GOT3 (cell line): ENCODE measurements at regions not wholly inside any gene's neighbourhood (a gene's known extent, or its start where the extent isn't known, plus 50 kb on each side); places are given as distances from the start of the nearest gene placed in this dataset.

Source experiments
- DNase-seq: peaks from one replicate; lab custom pipeline; 2025; ENCODE audit warnings: mixed read lengths; lab: John Stamatoyannopoulos, UW

DNA sequence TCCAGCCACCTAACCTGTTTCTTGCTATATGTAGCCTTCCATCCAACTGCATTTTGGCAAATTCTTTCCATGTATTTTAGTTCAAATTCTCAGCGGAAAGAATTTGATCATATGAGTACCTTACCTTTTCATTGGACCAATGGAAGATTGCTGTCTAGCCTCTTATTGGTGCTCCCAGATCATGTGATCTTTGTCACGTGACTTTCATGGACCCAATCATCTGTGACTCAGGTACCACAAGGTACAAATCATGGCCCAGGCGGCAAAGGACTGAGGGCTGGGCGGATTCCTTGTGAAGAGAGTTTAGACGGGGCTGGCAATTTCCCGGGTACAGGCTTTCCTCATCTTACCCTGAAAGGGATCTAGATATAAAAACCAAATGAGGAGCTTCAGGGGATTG, 85.9 kb upstream of the TBX20 start:
- no peak for DNase-seq

DNA sequence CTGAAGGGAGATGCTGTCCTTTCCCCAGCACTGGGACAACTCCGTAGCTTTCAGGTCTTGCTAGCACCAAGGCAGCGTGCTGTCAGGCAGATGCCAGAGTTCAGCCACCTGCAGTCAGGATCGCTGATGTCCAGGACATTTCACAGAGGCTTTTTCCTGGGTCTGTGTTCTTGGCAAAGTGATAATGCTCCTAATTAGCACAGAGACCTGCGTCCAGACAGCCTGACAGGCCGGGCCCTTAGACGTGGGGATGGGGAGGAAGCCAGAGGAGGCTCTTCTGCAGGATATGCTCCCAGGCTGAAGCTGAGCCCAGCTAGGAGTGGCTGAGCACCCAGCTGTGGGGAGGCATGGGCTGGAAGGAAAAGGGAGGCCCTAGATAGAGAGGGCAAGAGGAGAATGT, 82.5 kb upstream of the TBX20 start:
- DNase-seq: no peak

DNA sequence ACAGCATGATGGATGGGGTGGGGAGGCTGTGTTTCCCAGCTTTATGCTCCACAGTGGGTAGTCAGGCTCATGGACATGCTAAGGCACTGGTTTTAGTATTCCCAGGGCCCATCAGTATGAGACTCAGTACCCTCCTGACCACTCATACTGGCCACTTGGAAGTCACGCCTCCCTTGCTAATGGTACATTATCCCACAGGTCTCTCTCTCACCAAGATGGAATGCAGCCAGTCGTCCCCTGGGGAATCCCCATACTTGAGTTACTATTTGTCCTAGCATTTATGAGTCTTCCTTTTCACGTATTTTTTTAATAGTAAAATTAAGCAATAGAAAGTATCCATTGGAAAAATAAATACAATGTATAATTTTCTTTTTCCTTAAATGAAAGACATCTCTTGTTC, 80.6 kb upstream of the TBX20 start:
- DNase-seq: no peak

DNA sequence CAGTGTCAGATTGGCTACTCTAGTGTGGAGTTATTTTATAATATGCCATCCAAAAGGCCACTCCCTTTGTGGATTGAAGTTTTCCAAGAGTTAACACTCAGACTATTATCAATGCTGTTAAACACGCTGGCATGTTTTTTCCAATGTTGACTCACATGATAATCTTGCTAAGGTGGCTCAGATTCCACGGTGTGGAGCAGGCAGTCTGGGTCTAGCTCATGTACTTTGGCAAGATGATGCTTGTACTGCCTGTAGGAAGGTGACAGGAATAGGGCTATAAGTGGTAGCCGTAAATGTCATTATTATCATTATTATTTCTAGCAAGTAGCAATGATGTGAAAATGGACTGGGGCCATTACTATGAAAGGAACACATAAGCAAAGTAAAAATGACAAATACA, 79.4 kb upstream of the TBX20 start:
- no peak for DNase-seq

DNA sequence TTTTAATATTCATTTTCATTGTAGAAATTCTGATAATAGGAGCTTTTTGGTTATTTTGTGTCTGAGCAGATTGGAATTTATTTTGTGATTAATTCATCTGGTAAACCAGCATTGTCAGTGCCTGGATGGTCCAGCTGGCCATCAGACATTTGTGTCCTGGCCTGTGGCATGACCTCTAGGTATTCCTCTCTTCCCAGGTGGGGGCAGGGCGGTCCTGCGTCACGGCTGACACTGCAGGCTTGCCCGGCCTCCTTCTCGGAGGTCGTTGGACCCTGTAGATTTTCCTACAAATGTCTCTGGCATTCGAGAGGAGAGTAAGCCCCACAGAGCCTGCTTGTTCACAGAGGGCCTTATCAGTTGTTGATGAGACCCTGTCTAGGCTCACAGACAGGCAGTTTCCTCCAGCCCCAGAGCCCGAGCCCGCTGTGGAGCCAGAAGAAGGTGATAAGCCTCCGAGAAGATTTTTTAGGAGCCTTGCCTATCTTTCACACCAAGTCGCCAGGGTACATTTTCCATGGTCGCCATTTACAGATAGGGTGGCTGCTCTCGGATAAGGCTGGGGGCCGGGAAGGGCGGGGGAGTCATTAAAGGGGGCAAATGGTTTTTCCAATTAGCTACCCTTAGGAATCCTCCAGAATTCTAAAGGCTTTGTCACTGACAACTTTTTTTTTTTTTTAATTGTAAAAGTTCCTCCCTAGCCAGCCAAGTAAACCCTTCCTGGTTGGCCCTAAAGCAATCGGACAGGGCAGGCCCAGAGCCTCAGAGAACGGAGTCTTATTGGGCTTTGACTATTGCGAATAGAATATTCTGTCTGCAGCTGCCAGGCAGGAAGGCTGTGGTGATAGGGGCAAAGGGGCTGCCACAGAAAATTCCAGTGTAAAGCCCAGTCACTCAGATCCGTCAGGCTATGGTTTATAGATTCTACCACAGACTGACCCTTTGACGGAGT, 78.1 kb upstream of the TBX20 start:
- DNase-seq: no peak

- no peak for DNase-seq
Measured at GRCh38 chr7:35329026-35329425, 75.1 kb upstream of the TBX20 start.

GRCh38 chr7:35319606-35320005, 65.7 kb upstream of the TBX20 start:
- DNase-seq: no peak

DNA sequence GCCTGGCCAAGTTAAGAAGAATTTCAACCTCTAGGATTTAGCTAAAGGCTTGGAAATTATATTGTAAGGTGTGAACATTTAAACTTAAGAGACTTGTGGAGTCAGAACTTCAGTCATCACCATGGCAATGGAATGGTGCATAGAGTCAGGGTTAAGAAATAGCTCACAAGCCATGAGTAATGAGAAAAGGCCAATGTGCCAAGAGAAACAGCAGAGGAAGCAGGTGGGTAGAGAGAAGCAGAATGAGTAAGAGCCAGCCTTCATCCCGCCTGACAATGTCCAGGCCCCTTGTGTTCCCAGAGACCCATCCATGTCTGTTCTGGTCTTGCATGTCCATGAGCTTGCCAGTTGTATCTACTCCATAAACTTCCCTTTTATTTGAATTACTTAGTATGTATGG, 62.6 kb upstream of the TBX20 start:
- no peak for DNase-seq

DNA sequence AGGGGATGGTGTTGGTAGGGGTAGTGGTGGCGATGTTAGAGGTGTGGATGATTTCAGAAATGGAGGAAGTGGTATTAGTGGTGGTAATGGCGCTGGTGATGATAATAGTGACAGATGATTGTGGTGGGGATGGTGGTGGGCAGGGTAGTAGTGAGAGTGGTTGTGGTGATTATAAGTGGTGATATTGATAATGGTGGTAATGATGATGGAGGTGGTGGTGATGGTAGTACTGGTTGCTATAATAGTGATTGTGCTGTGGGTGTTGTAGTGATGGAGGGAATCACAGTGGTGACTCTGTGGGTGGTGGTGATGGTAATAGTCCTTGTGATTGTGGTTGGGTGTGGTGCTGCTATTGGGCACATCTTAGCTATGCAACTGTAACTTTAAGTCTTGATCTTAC, 61.6 kb upstream of the TBX20 start:
- no peak for DNase-seq

- DNase-seq: no peak
Measured at GRCh38 chr7:35314354-35314753, 60.5 kb upstream of the TBX20 start.

GRCh38 chr7:35313575-35313974, 59.7 kb upstream of the TBX20 start:
- no peak for DNase-seq
